Fibroblast of skin of right biceps (primary cell): ENCODE measurements at regions not wholly inside any gene's neighbourhood (a gene's known extent, or its start where the extent isn't known, plus 50 kb on each side); places are given as distances from the start of the nearest gene placed in this dataset.
"Not testable (repeated sequence)": the region's sequence is repeated elsewhere in the genome, so short reads cannot be mapped to it uniquely, and the experiment has no call there.

Source experiments
- DNase-seq: peaks from one replicate; pipeline ENCODE4 v3.0.0-alpha.2; 2013

- no peak for DNase-seq
Measured at GRCh38 chr2:114265261-114265660, 177.2 kb upstream of the DPP10 start.

GRCh38 chr2:114274957-114275356 lies 167.5 kb upstream of the DPP10 start:
- no peak for DNase-seq

- no peak for DNase-seq
Measured at GRCh38 chr2:114281188-114281587, 161.3 kb upstream of the DPP10 start.

- DNase-seq, result no peak
Measured at GRCh38 chr2:114283774-114284173, 158.7 kb upstream of the DPP10 start.

- no peak for DNase-seq
Measured at GRCh38 chr2:114286438-114286837, 156.0 kb upstream of the DPP10 start.

- no peak for DNase-seq
Measured at GRCh38 chr2:114293355-114293754, 149.1 kb upstream of the DPP10 start.

- DNase-seq, result no peak
Measured at GRCh38 chr2:114294741-114295140, 147.7 kb upstream of the DPP10 start.

DNA sequence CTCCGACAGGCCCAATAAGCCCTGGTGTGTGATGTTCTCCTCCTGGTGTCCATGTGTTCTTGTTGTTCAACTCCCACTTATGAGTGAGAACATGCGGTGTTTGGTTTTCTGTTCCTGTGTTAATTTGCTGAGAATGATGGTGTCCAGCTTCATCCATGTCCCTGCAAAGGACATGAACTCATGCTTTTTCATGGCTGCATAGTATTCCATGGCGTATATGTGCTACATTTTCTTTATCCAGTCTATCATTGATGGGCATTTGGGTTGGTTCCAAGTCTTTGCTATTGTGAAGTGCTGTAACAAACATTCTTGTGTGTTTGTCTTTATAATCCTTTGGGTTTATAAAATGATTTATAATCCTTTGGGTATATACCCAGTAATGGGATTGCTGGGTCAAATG lies 142.1 kb upstream of the DPP10 start:
- not testable (repeated sequence) for DNase-seq

- no peak for DNase-seq
Measured at GRCh38 chr2:114316532-114317300, 125.7 kb upstream of the DPP10 start.

GRCh38 chr2:114330594-114330993 lies 111.8 kb upstream of the DPP10 start:
- no peak for DNase-seq

GRCh38 chr2:114331934-114332333 lies 110.5 kb upstream of the DPP10 start:
- no peak for DNase-seq

DNA sequence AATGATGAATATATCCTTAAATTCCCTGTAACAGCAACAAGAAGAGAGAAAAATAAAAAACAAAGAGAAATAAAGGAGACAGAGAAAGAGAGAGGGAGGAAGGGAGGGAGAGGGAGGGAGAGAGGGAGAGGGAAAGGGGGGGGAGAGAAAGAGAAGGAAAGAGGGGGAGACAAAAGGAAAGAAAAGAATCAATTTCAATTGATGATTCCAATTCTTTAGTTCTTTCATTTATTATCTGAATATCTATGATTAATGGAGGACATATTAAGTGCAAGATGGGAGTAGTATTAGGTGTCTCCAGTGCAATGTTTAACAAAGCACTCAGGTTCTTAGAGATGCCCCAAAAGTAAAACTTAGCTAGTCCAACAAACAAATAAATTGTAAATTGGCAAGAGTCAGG lies 97.2 kb upstream of the DPP10 start:
- no peak for DNase-seq

DNA sequence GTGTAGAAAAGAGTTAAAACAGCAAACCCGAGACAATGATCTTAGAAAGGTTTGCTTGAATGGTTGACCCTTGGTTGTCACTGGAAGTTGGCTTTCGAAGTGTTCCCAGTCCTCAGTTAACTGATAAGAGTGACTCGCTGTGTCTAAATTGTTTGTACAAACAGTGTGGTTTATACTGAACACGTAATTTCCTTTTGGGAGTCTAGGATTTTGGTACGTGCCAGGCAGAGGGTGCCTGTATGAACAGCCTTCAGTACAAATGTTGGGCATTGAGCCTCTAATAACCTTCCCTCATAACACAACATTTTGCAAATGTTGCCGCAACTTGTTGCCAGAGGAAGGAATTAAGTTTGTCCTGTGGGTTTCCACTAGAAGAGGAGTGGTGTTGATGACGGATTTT lies 95.8 kb upstream of the DPP10 start:
- DNase-seq, result no peak

DNA sequence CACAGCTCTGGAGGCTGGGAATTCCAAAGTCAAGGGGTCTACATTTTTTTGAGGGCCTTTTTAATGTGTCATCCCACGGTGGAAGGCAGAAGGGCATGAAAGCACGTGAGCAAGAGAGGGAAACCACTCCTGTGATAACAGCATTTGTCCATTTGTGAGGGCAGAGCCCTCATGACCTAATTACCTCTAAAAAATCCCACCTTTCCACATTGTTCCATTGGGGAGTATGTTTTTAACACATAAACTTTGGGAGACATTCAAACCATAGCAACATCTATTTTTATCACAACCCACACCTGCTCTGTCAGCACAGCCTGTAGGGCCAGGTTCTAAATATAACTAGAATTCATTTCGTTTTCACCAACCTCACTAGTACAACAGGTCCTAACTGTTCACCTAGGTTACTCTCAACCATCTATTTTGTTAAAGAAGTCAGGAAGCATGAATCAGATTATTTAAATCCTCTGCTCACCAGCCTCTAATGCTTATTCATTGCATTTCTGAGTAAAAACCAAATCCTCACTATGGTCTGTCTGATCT lies 92.2 kb upstream of the DPP10 start:
- no peak for DNase-seq

DNA sequence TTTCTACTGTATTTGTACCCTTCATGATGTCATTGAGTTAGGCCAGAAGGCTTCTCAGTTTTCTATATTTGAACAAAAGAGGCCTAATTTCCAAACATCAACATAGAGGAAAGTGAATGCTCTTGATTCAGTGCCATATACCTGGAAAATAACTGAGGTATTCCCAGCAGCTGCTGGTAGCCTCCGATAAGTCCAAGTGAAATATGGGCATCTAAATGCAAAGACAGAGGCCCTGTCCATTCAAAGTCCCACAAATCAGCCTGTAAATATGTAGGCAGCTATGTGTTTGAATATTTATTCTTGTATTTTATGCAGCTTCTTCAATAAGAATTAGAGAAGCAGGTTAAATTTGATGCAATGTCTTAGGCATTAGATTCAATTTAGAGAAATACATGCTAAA lies 89.5 kb upstream of the DPP10 start:
- DNase-seq, result no peak

GRCh38 chr2:114354199-114354598 lies 88.2 kb upstream of the DPP10 start:
- DNase-seq, result no peak

DNA sequence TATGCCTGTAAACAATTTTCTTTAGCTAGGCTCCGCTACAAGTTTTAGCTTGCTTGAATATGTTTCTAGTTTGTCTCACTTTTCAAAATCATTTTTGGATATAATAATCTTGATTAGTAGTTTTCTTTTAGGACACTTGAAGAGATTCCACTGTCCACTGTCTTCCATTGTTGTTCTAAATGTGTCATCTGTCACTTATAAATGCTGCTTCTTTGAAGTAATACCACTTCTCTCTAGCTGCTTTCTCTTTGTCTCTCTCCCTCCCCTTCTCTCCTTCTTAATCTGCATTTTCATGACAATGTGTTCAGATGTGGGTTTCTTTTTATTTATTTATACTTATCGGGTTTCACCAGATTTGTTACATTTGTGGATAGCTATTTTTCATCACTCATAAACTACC lies 73.7 kb upstream of the DPP10 start:
- no peak for DNase-seq

DNA sequence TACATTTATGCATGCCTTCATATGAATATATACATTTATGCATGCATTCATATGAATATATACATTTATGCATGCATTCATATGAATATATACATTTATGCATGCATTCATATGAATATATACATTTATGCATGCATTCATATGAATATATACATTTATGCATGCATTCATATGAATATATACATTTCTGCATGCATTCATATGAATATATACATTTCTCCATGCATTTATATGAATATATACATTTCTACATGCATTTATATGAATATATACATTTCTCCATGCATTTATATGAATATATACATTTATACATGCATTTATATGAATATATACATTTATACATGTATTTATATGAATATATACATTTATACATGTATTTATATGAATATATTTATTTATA lies 70.7 kb upstream of the DPP10 start:
- not testable (repeated sequence) for DNase-seq

- DNase-seq, result no peak
Measured at GRCh38 chr2:114373591-114373990, 68.8 kb upstream of the DPP10 start.

GRCh38 chr2:114384441-114384840 lies 58.0 kb upstream of the DPP10 start:
- DNase-seq, result no peak

DNA sequence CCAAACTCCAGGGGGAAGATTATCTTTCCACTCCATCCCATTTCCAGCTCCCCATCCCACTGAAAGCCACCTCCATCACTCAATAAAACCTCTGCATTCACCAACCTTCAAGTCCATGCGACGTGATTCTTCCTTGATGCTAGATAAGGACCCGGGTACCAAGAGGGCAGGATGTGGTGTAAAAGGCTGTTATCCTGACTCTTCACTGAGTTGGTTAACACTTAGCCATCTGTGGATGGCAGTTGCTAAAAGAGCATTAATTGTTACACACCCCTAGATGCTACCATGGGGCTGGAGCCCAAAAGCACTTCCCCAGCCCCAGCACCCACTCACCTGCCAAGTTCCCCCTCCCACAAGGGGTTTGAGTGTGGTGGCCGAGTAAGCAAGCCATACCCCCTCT lies 53.4 kb upstream of the DPP10 start:
- no peak for DNase-seq
